Stimulated activated CD4-positive, alpha-beta T cell treated with anti-CD3 and anti-CD28 coated beads, Interleukin-1b, Interleukin-23, amount 100 ng/mL, for 1 hour (primary cell): ENCODE measurements at regions not wholly inside any gene's neighbourhood (a gene's known extent, or its start where the extent isn't known, plus 50 kb on each side); places are given as distances from the start of the nearest gene placed in this dataset.

Source experiments
- DNase-seq, 2 donors: peaks; one replicate each; pipeline ENCODE4 v3.0.0-alpha.2; 2020; ENCODE audit warnings: low read depth in 2 of 2

- no peak for DNase-seq
Measured at GRCh38 chr18:78900938-78901909, 78.4 kb upstream of the SALL3 start.

GRCh38 chr18:78901923-78902794 is 77.5 kb upstream of the SALL3 start:
- no peak for DNase-seq

- no peak for DNase-seq
Measured at GRCh38 chr18:78902795-78903435, 76.7 kb upstream of the SALL3 start.

GRCh38 chr18:78903436-78904178 is 76.0 kb upstream of the SALL3 start:
- DNase-seq, result no peak

GRCh38 chr18:78904179-78904531 is 75.5 kb upstream of the SALL3 start:
- DNase-seq, result no peak

- DNase-seq, result no peak
Measured at GRCh38 chr18:78905334-78905733, 74.3 kb upstream of the SALL3 start.

- DNase-seq, result no peak
Measured at GRCh38 chr18:78906066-78906465, 73.6 kb upstream of the SALL3 start.

- no peak for DNase-seq
Measured at GRCh38 chr18:78908462-78909260, 71.0 kb upstream of the SALL3 start.

- DNase-seq, result no peak
Measured at GRCh38 chr18:78911751-78912283, 67.8 kb upstream of the SALL3 start.

GRCh38 chr18:78912336-78912735 is 67.3 kb upstream of the SALL3 start:
- DNase-seq, result no peak

- no peak for DNase-seq
Measured at GRCh38 chr18:78912844-78913243, 66.8 kb upstream of the SALL3 start.

- DNase-seq, result no peak
Measured at GRCh38 chr18:78913395-78913794, 66.2 kb upstream of the SALL3 start.

- DNase-seq, result no peak
Measured at GRCh38 chr18:78913830-78914231, 65.8 kb upstream of the SALL3 start.

GRCh38 chr18:78914249-78914935 is 65.2 kb upstream of the SALL3 start:
- DNase-seq, result no peak

- DNase-seq, result no peak
Measured at GRCh38 chr18:78915446-78916008, 64.1 kb upstream of the SALL3 start.

- DNase-seq, result no peak
Measured at GRCh38 chr18:78918707-78919106, 60.9 kb upstream of the SALL3 start.

GRCh38 chr18:78919956-78920355 is 59.7 kb upstream of the SALL3 start:
- no peak for DNase-seq

GRCh38 chr18:78920456-78921138 is 59.0 kb upstream of the SALL3 start:
- no peak for DNase-seq

- no peak for DNase-seq
Measured at GRCh38 chr18:78922856-78923255, 56.8 kb upstream of the SALL3 start.
